ENCODE measurements at regions not wholly inside any gene's neighbourhood (a gene's known extent, or its start where the extent isn't known, plus 50 kb on each side); places are given as distances from the start of the nearest gene placed in this dataset.

- TF ChIP-seq SMC3 (conservative IDR thresholded peaks at IDR 0.05; ENCODE audit: poor library complexity) (no peak), CTCF (IDR thresholded peaks at IDR 0.05; ENCODE audit: poor library complexity, severe bottlenecking) (no peak), RAD21 (conservative IDR thresholded peaks at IDR 0.05) (no peak), POLR2AphosphoS5 (IDR thresholded peaks at IDR 0.05) (no peak), REST (IDR thresholded peaks at IDR 0.05; ENCODE audit: borderline replicate concordance) (no peak), MXI1 (conservative IDR thresholded peaks at IDR 0.05; ENCODE audit: poor library complexity, severe bottlenecking) (no peak), EP300 (conservative IDR thresholded peaks at IDR 0.05; ENCODE audit: poor library complexity, severe bottlenecking) (no peak), EZH2 (IDR thresholded peaks at IDR 0.05; ENCODE audit: borderline replicate concordance, insufficient read depth, low read length, poor library complexity, severe bottlenecking) (no peak), TAF1 (IDR thresholded peaks at IDR 0.05; ENCODE audit: low read depth) (no peak)
Observed at GRCh38 chr14:34063470-34064164, 112.7 kb upstream of the EGLN3 start.
